ENCODE measurements at regions not wholly inside any gene's neighbourhood (a gene's known extent, or its start where the extent isn't known, plus 50 kb on each side); places are given as distances from the start of the nearest gene placed in this dataset.

- no peak for TF ChIP-seq CTCF (IDR thresholded peaks at IDR 0.05)
- TF ChIP-seq POLR2A (IDR thresholded peaks at IDR 0.05): no peak
Observed at GRCh38 chr7:47647918-47648250, 66.0 kb upstream of the TNS3 start.
